ENCODE measurements at regions not wholly inside any gene's neighbourhood (a gene's known extent, or its start where the extent isn't known, plus 50 kb on each side); places are given as distances from the start of the nearest gene placed in this dataset.
A peak's percentile ranks its signal among the peaks of the same experiment; 100 is the strongest.
"Not testable (repeated sequence)": the region's sequence is repeated elsewhere in the genome, so short reads cannot be mapped to it uniquely, and the experiment has no call there.

- WGBS, 2 donors = 52 to 64% methylated on average over 7 of the region's 7 CpGs
- H3K4me1 ChIP-seq; H3K9me3 ChIP-seq; intact Hi-C loops (cut with DNase I); DNase-seq; H3K4me3 ChIP-seq; H3K36me3 ChIP-seq; H3K27me3 ChIP-seq; H3K27ac ChIP-seq: not testable (repeated sequence)
Observed at GRCh38 chr21:10445685-10446084, 75.7 kb upstream of the TPTE start.

GRCh38 chr21:10449451-10449850 lies 71.9 kb upstream of the TPTE start:
- H3K36me3 ChIP-seq; H3K27ac ChIP-seq; H3K4me1 ChIP-seq; DNase-seq; H3K27me3 ChIP-seq; intact Hi-C loops (cut with DNase I); H3K4me3 ChIP-seq; H3K9me3 ChIP-seq: not testable (repeated sequence)
- 80 to 82% methylated on average over 8 of the region's 8 CpGs for WGBS, 2 donors

DNA sequence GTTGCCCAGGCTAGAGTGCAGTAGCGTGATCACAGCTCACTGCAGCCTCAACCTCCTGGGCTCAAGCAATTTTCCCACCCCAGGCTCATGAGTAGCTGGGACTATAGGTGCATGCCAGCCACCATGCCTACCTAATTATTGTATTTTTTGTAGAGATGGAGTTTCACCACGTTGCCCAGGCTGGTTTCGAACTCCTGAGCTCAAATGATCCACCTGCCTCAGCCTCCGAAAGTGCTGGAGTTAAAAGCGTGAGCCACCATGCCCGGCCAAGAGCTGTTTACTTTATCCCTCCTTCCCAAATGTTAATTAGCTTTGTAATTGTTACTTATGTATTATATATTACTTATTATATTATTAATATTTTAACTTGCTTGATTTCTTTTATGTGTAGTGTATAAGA lies 70.1 kb upstream of the TPTE start:
- H3K9me3 ChIP-seq; H3K27me3 ChIP-seq; DNase-seq; H3K36me3 ChIP-seq; intact Hi-C loops (cut with DNase I); H3K4me3 ChIP-seq; H3K27ac ChIP-seq; H3K4me1 ChIP-seq: not testable (repeated sequence)
- 57 to 70% methylated on average over 5 to 6 of the region's 6 CpGs for WGBS, 2 donors

DNA sequence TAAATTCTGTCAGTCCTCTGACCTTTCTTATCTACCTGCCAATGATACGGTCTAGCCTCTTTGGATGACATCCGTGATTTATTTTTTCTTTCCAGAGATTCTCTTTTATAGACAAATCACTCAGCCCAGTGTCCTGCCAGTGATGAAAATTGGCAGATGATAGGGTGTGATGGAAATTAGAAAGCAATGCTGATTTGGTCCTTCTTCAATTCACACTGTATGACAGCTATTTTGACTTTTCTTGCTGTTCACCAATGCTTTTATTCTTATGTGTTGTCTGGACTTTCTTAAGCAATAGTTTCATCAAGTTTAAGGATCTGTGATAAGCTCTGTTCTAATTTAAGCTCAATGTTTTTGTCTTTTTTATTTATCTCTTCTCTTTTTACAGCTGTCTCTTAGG lies 63.6 kb upstream of the TPTE start:
- intact Hi-C loops (cut with DNase I); DNase-seq: not testable (repeated sequence)

DNA sequence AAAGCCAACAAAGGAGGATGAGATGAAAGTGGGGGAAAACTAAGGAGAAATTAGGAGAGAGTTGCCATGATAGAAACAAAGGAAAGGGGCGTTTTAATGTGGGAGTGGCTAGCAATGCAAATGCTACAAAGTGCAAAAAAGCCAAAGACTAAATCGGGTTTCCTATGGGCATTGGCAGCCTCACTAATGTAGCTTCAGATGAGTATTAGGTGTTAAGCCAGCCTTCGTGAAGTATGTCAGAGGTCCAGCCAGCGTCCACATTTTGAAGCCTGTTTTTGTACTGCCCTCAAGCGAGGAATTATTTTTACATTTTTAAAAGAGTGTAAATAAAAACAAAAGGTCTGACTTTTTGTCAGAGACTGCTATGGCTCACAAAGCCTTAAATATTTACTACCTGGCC lies 60.4 kb upstream of the TPTE start:
- H3K4me1 ChIP-seq; H3K27ac ChIP-seq; H3K36me3 ChIP-seq; DNase-seq; intact Hi-C loops (cut with DNase I); H3K4me3 ChIP-seq; H3K27me3 ChIP-seq: not testable (repeated sequence)
- peaks cover 0 to 23% (median 2%) of the 10 kb centered on the region in 4 donors for H3K9me3 ChIP-seq
- WGBS, 2 donors = 67 to 69% methylated on average over 5 of the region's 5 CpGs

More for the DNA sequence above, 63.6 kb upstream of the TPTE start:
- H3K27ac ChIP-seq, H3K4me1 ChIP-seq, H3K9me3 ChIP-seq, H3K27me3 ChIP-seq, H3K36me3 ChIP-seq, H3K4me3 ChIP-seq: not testable (repeated sequence)
- WGBS, 2 donors = 48 to 52% methylated on average over 2 of the region's 2 CpGs

- H3K36me3 ChIP-seq; H3K4me3 ChIP-seq; H3K27ac ChIP-seq; intact Hi-C loops (cut with DNase I); H3K27me3 ChIP-seq; H3K4me1 ChIP-seq: not testable (repeated sequence)
- WGBS, 2 donors = 74 to 75% methylated on average over 8 of the region's 8 CpGs
- DNase-seq = peak; percentile 56
- H3K9me3 ChIP-seq = peaks cover 0 to 23% (median 2%) of the 10 kb centered on the region in 4 donors
Observed at GRCh38 chr21:10461445-10461844, 59.9 kb upstream of the TPTE start.

DNA sequence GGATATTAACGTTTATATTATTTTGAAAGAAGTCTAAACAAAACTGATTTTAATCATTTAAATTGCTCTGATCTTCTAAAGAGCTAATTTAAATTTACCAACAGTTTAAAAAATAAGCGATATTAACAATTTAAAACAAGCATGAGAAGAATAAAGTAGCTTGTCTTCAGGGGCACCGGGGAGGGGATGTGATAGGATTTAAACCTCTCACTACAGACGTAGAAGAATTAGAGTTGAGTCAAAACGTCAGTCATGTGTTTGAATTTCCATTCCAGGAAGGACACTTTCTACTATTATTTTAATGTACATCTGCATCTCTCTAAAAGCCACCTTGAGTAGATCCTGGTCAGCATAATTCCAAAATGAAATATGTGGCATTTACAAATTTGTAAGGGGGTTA lies 58.2 kb upstream of the TPTE start:
- TF ChIP-seq CTCF (IDR thresholded peaks at IDR 0.05) = no peak
- TF ChIP-seq POLR2AphosphoS5 (IDR thresholded peaks at IDR 0.05) = no peak
- no peak for TF ChIP-seq POLR2A (IDR thresholded peaks at IDR 0.05)
- TF ChIP-seq EP300 (IDR thresholded peaks at IDR 0.05) = no peak
- peaks cover 0 to 23% (median 2%) of the 10 kb centered on the region in 4 donors for H3K9me3 ChIP-seq
- 47 to 53% methylated on average over 5 of the region's 5 CpGs for WGBS, 2 donors
- no peaks in the 10 kb centered on the region for H3K36me3 ChIP-seq
- no peak overlapping the region for H3K27ac ChIP-seq
- no peaks in the 10 kb centered on the region for H3K27me3 ChIP-seq
- intact Hi-C loops (cut with DNase I) = no loop called here
- H3K4me3 ChIP-seq = no peak overlapping the region
- no peaks in the 10 kb centered on the region for H3K4me1 ChIP-seq
- DNase-seq = no peak

- 39 to 48% methylated on average over 3 of the region's 3 CpGs for WGBS, 2 donors
Observed at GRCh38 chr21:10464975-10465374, 56.4 kb upstream of the TPTE start.

GRCh38 chr21:10465524-10466110 lies 55.8 kb upstream of the TPTE start:
- H3K27me3 ChIP-seq; H3K27ac ChIP-seq; H3K4me3 ChIP-seq; H3K4me1 ChIP-seq; H3K36me3 ChIP-seq; intact Hi-C loops (cut with DNase I): not testable (repeated sequence)
- DNase-seq = peak; percentile 74
- WGBS, 2 donors = 68 to 72% methylated on average over 10 of the region's 10 CpGs
- peaks cover 0 to 24% (median 2%) of the 10 kb centered on the region in 4 donors for H3K9me3 ChIP-seq

More at GRCh38 chr21:10464975-10465374, 56.4 kb upstream of the TPTE start:
- H3K9me3 ChIP-seq = peaks cover 0 to 24% (median 2%) of the 10 kb centered on the region in 4 donors
- no peak for TF ChIP-seq POLR2AphosphoS5 (IDR thresholded peaks at IDR 0.05)
- DNase-seq = no peak
- no peaks in the 10 kb centered on the region for H3K27me3 ChIP-seq
- H3K4me3 ChIP-seq = no peak overlapping the region
- H3K4me1 ChIP-seq = no peaks in the 10 kb centered on the region
- H3K27ac ChIP-seq = no peak overlapping the region
- intact Hi-C loops (cut with DNase I) = no loop called here
- H3K36me3 ChIP-seq = no peaks in the 10 kb centered on the region

Measured in sigmoid colon (tissue), 6 donors.